Breast epithelium (tissue), 4 donors: ENCODE measurements at regions not wholly inside any gene's neighbourhood (a gene's known extent, or its start where the extent isn't known, plus 50 kb on each side); places are given as distances from the start of the nearest gene placed in this dataset.

Experiments used
- DNase-seq, 2 donors: peaks; one replicate each; pipeline ENCODE4 v3.0.0-alpha.2; 2019; ENCODE audit warnings: low spot score in 2 of 2
- H3K27ac ChIP-seq, 2 donors: fragments of 200-600 bp; sonication (generic) in 1 of 2; one replicate each; pipeline ENCODE4 v1.5.1; 2016 to 2019; ENCODE audit warnings: mild to moderate bottlenecking in 1 of 2
- H3K27me3 ChIP-seq, 2 donors: fragments of 200-600 bp; sonication (generic) in 1 of 2; one replicate each; pipeline versions ENCODE4 v1.5.1 to v1.6.0; 2017 to 2019; ENCODE audit warnings: control low read depth in 1 of 2, mild to moderate bottlenecking in 1 of 2
- H3K36me3 ChIP-seq: fragments of 200-600 bp; one replicate; pipeline ENCODE4 v1.5.1; 2019
- H3K4me1 ChIP-seq, 2 donors: fragments of 200-600 bp; sonication (generic); one replicate each; pipeline ENCODE4 v1.5.1; 2016 to 2019; ENCODE audit warnings: control low read depth in 1 of 2
- H3K4me3 ChIP-seq, 3 donors: fragments of 200-600 bp; sonication (generic); 1 replicate in 2 of 3; 2 replicates in 1 of 3; pipeline ENCODE4 v1.5.1; 2016 to 2019; ENCODE audit warnings: mild to moderate bottlenecking in 3 of 3, moderate library complexity in 2 of 3
- H3K9me3 ChIP-seq, 2 donors: fragments of 200-600 bp; sonication (generic) in 1 of 2; one replicate each; pipeline ENCODE4 v1.5.1; 2016 to 2019; ENCODE audit warnings: control low read depth in 1 of 2
- POLR2A ChIP-seq: fragments of 450-650 bp; IDR thresholded peaks from one replicate; pipeline ENCODE4 v1.6.1; 2016; ENCODE audit warnings: antibody characterized with exemption, mild to moderate bottlenecking, moderate library complexity
- POLR2AphosphoS5 ChIP-seq, 3 donors: sonication (generic); formaldehyde crosslinking; IDR thresholded peaks; one replicate each; pipeline ENCODE4 v1.6.1; 2017; ENCODE audit warnings: antibody characterized with exemption in 3 of 3
- intact Hi-C: fragments of 100-400 bp; cut with DNase I; formaldehyde crosslinking; loops from one replicate; pipeline ENCODE4 v1.15.1; 2023; ENCODE audit warnings: low total_unique reads
- TF ChIP-seq, protein P1 (sequence below), 3 donors: fragments of 450-650 bp; IDR thresholded peaks; one replicate each; pipeline ENCODE4 v1.5.1; 2016 to 2017; ENCODE audit warnings: antibody characterized with exemption in 3 of 3, mild to moderate bottlenecking in 3 of 3, moderate library complexity in 3 of 3

DNA sequence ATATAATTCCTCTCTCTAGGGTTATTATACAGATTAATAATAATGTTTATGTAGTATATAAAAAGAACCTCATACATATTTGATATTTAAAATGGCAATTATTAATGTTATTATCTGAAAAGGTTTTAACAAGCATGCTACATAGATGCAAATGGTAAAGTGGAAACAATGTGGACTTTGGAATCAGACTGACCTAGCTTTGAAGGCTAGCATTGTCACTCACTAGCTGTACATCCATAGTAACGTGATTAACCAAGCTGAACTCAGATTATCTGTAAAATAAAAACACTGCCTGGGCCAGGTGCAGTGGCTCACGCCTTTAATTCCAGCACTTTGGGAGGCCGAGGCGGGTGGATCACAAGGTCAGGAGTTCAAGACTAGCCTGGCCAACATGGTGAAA is 233.7 kb upstream of the SPRY1 start:
- Histone ChIP-seq H3K27me3 (no peaks in the 10 kb centered on the region), H3K36me3 (no peaks in the 10 kb centered on the region), H3K9me3 (no peaks in the 10 kb centered on the region), H3K27ac (no peak overlapping the region), H3K4me1 (no peaks in the 10 kb centered on the region), H3K4me3 (no peak overlapping the region)
- intact Hi-C loops = no loop called here
- no peak for DNase-seq
- no peak for TF ChIP-seq POLR2A
- no peak for TF ChIP-seq POLR2AphosphoS5 (IDR thresholded peaks at IDR 0.05)
- TF ChIP-seq, protein P1, sequence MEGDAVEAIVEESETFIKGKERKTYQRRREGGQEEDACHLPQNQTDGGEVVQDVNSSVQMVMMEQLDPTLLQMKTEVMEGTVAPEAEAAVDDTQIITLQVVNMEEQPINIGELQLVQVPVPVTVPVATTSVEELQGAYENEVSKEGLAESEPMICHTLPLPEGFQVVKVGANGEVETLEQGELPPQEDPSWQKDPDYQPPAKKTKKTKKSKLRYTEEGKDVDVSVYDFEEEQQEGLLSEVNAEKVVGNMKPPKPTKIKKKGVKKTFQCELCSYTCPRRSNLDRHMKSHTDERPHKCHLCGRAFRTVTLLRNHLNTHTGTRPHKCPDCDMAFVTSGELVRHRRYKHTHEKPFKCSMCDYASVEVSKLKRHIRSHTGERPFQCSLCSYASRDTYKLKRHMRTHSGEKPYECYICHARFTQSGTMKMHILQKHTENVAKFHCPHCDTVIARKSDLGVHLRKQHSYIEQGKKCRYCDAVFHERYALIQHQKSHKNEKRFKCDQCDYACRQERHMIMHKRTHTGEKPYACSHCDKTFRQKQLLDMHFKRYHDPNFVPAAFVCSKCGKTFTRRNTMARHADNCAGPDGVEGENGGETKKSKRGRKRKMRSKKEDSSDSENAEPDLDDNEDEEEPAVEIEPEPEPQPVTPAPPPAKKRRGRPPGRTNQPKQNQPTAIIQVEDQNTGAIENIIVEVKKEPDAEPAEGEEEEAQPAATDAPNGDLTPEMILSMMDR (IDR thresholded peaks at IDR 0.05) = no peak

DNA sequence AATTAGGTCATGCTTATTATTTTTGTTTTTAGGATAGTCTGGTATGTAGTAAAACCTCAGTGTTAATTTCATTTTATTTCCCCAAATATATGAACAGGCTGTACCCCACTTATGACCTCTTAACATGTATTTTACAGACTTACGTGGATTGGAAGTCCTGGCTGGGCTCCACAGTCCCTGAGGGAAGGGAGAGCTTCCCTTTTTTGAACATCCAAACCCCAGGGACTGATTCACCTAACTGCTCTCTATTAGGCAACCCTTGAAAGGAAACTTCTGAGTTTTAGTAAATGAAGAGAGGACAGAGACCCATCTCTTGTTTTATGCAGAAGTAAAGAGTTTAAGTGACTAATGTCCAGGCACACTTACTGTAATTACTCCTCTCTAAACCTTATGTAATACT is 233.1 kb upstream of the SPRY1 start:
- Histone ChIP-seq H3K27ac (no peak overlapping the region), H3K27me3 (no peaks in the 10 kb centered on the region), H3K4me1 (no peaks in the 10 kb centered on the region), H3K36me3 (no peaks in the 10 kb centered on the region), H3K4me3 (no peak overlapping the region), H3K9me3 (no peaks in the 10 kb centered on the region)
- TF ChIP-seq POLR2A (no peak), POLR2AphosphoS5 (IDR thresholded peaks at IDR 0.05) (no peak)
- TF ChIP-seq, protein P1 (IDR thresholded peaks at IDR 0.05) = no peak
- intact Hi-C loops = no loop called here
- DNase-seq = no peak

DNA sequence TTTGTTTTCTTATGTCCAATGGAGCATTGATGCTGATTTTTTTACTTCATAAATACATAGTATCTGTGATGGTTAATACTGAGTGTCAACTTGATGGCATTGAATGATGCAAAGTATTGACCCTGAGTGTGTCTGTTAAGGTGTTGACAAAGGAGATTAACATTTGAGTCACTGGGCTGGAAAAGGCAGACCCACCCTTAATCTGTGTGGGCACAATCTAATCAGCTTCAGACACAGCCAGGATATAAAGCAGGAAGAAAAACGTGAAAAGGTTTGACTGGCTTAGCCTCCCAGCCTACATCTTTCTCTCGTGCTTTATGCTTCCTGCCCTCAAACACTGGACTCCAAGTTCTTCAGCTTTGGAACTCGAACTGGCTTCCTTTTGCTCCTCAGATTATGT is 230.6 kb upstream of the SPRY1 start:
- Histone ChIP-seq H3K4me3 (no peak overlapping the region), H3K9me3 (no peaks in the 10 kb centered on the region), H3K27me3 (no peaks in the 10 kb centered on the region), H3K4me1 (no peaks in the 10 kb centered on the region), H3K27ac (no peak overlapping the region), H3K36me3 (no peaks in the 10 kb centered on the region)
- no peak for DNase-seq
- TF ChIP-seq, protein P1 (IDR thresholded peaks at IDR 0.05) = no peak
- no peak for TF ChIP-seq POLR2A
- no peak for TF ChIP-seq POLR2AphosphoS5 (IDR thresholded peaks at IDR 0.05)
- intact Hi-C loops = no loop called here

DNA sequence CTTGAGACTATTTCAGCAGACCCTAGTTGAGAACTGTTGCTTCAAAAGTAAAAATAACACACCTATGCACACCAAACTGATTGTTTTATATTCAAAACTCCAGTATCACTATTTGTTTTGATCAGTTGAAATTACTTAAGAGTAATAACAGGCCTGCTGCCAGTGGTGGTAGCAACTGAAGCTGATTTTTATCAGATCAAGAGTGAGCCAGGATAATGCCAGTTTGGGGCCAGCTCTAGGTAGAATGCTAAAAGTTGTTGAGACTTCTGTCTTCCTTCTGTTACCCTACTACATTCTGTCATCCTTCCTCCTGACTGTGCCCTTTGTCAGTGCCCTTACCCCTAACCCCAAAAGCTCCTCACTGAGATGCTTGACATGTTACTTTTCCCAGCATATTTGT is 228.7 kb upstream of the SPRY1 start:
- no peaks in the 10 kb centered on the region for H3K36me3 ChIP-seq
- no peak overlapping the region for H3K4me3 ChIP-seq
- H3K9me3 ChIP-seq = no peaks in the 10 kb centered on the region
- H3K27ac ChIP-seq = no peak overlapping the region
- TF ChIP-seq, protein P1 (IDR thresholded peaks at IDR 0.05) = no peak
- TF ChIP-seq POLR2A (no peak), POLR2AphosphoS5 (IDR thresholded peaks at IDR 0.05) (no peak)
- no peaks in the 10 kb centered on the region for H3K27me3 ChIP-seq
- DNase-seq = no peak
- intact Hi-C loops = no loop called here
- H3K4me1 ChIP-seq = no peaks in the 10 kb centered on the region

DNA sequence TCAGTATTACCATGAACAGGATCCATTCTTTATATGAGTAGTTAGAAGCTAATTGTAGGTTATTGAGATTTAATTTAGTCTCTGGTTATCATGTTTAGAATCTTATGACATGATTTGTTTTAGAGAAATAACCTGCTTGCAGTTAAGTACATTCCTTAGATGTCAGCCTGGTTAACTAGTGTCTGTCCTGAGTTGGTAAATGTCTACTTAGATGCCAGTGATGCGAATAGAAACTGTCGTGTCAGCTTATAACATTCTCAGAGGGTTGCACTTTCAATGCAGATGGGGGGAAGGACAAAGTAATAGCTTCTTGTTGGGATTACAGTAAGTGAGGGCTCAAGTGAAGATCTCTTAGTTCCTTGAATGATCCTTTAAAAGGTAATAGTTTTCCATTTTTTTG is 227.8 kb upstream of the SPRY1 start:
- TF ChIP-seq POLR2A = no peak
- TF ChIP-seq POLR2AphosphoS5 (IDR thresholded peaks at IDR 0.05) = no peak
- TF ChIP-seq, protein P1 (IDR thresholded peaks at IDR 0.05) = no peak
- DNase-seq = no peak
- no peak overlapping the region for H3K4me3 ChIP-seq
- intact Hi-C loops = no loop called here
- no peaks in the 10 kb centered on the region for H3K4me1 ChIP-seq
- H3K27me3 ChIP-seq = no peaks in the 10 kb centered on the region
- no peaks in the 10 kb centered on the region for H3K36me3 ChIP-seq
- no peak overlapping the region for H3K27ac ChIP-seq
- no peaks in the 10 kb centered on the region for H3K9me3 ChIP-seq
